ENCODE measurements at regions not wholly inside any gene's neighbourhood (a gene's known extent, or its start where the extent isn't known, plus 50 kb on each side); places are given as distances from the start of the nearest gene placed in this dataset.

- DNase-seq = no peak
These were observed 90.2 kb downstream of the KCTD12 start for GRCh38 chr13:76795701-76796695.

GRCh38 chr13:76792731-76793347 is 93.4 kb downstream of the KCTD12 start:
- DNase-seq = peak; percentile 83

GRCh38 chr13:76790980-76791819 is 95.0 kb downstream of the KCTD12 start:
- peak; percentile 66 for DNase-seq

GRCh38 chr13:76790526-76790925 is 95.7 kb downstream of the KCTD12 start:
- peak; percentile 66 for DNase-seq

GRCh38 chr13:76783798-76784197 is 102.4 kb downstream of the KCTD12 start:
- DNase-seq = no peak

GRCh38 chr13:76778853-76779252 is 107.4 kb downstream of the KCTD12 start:
- DNase-seq = peak; percentile 32

GRCh38 chr13:76777096-76777495 is 109.1 kb downstream of the KCTD12 start:
- DNase-seq = no peak

GRCh38 chr13:76775088-76775740 is 111.0 kb downstream of the KCTD12 start:
- DNase-seq = no peak

- DNase-seq = no peak
These were observed 112.6 kb downstream of the KCTD12 start for GRCh38 chr13:76773448-76774094.

GRCh38 chr13:76772241-76772640 is 114.0 kb downstream of the KCTD12 start:
- DNase-seq = no peak

GRCh38 chr13:76769271-76769791 is 116.9 kb downstream of the KCTD12 start:
- no peak for DNase-seq

- no peak for DNase-seq
These were observed 117.8 kb downstream of the KCTD12 start for GRCh38 chr13:76768384-76768783.

- no peak for DNase-seq
These were observed 121.3 kb downstream of the KCTD12 start for GRCh38 chr13:76764916-76765315.

GRCh38 chr13:76764429-76764828 is 121.8 kb downstream of the KCTD12 start:
- peak; percentile 30 for DNase-seq

- no peak for DNase-seq
These were observed 123.5 kb downstream of the KCTD12 start for GRCh38 chr13:76762721-76763120.

GRCh38 chr13:76759877-76760276 is 126.3 kb downstream of the KCTD12 start:
- DNase-seq = no peak

GRCh38 chr13:76758738-76759137 is 127.5 kb downstream of the KCTD12 start:
- DNase-seq = no peak

- DNase-seq = no peak
These were observed 127.9 kb downstream of the KCTD12 start for GRCh38 chr13:76758257-76758656.

GRCh38 chr13:76756451-76756850 is 129.8 kb downstream of the KCTD12 start:
- no peak for DNase-seq

GRCh38 chr13:76754414-76754813 is 131.8 kb downstream of the KCTD12 start:
- peak; percentile 42 for DNase-seq

- no peak for DNase-seq
These were observed 134.9 kb downstream of the KCTD12 start for GRCh38 chr13:76751278-76751677.

GRCh38 chr13:76750126-76750525 is 136.1 kb downstream of the KCTD12 start:
- DNase-seq = no peak

All from fibroblast of skin of right biceps (primary cell).